ENCODE measurements at regions not wholly inside any gene's neighbourhood (a gene's known extent, or its start where the extent isn't known, plus 50 kb on each side); places are given as distances from the start of the nearest gene placed in this dataset.
"Not testable (repeated sequence)": the region's sequence is repeated elsewhere in the genome, so short reads cannot be mapped to it uniquely, and the experiment has no call there.

GRCh38 chr3:89017531-89017930, 89.9 kb upstream of the EPHA3 start:
- DNase-seq (no peak), FAIRE-seq (no peak)
- H3K27me3 ChIP-seq (ENCODE audit: control insufficient read depth in 3 of 3, insufficient read depth in 3 of 3, low read length in 3 of 3), result no peaks in the 10 kb centered on the region
- peaks cover 0 to 4% of the 10 kb centered on the region in 2 donors for H3K9me3 ChIP-seq (ENCODE audit: control insufficient read depth in 2 of 2, insufficient read depth in 1 of 2, low read depth in 1 of 2, low read length in 1 of 2)
- no peak overlapping the region for H3K4me3 ChIP-seq (ENCODE audit: low read depth in 1 of 3, low read length in 3 of 3)
- H3K4me1 ChIP-seq (ENCODE audit: control insufficient read depth in 3 of 3, insufficient read depth in 2 of 3, low read depth in 1 of 3, low read length in 2 of 3), result no peaks in the 10 kb centered on the region
- H3K36me3 ChIP-seq (ENCODE audit: control insufficient read depth in 3 of 3, insufficient read depth in 2 of 3, low read depth in 1 of 3, low read length in 3 of 3), result no peaks in the 10 kb centered on the region
- 80 to 86% (median 83%) methylated on average over 1 of the region's 1 CpG for WGBS, 3 donors
- H3K27ac ChIP-seq (ENCODE audit: low read depth in 1 of 3, low read length in 2 of 3), result no peak overlapping the region

GRCh38 chr3:89025185-89025584, 82.2 kb upstream of the EPHA3 start:
- Histone ChIP-seq H3K4me1 (ENCODE audit: control insufficient read depth in 3 of 3, insufficient read depth in 2 of 3, low read depth in 1 of 3, low read length in 2 of 3) (no peaks in the 10 kb centered on the region), H3K27ac (ENCODE audit: low read depth in 1 of 3, low read length in 2 of 3) (no peak overlapping the region), H3K36me3 (ENCODE audit: control insufficient read depth in 3 of 3, insufficient read depth in 2 of 3, low read depth in 1 of 3, low read length in 3 of 3) (no peaks in the 10 kb centered on the region), H3K27me3 (ENCODE audit: control insufficient read depth in 3 of 3, insufficient read depth in 3 of 3, low read length in 3 of 3) (no peaks in the 10 kb centered on the region), H3K9me3 (ENCODE audit: control insufficient read depth in 2 of 2, insufficient read depth in 1 of 2, low read depth in 1 of 2, low read length in 1 of 2) (no peaks in the 10 kb centered on the region), H3K4me3 (ENCODE audit: low read depth in 1 of 3, low read length in 3 of 3) (no peak overlapping the region)
- FAIRE-seq (no peak), DNase-seq (no peak)
- 60 to 63% (median 61%) methylated on average over 4 of the region's 4 CpGs for WGBS, 3 donors

DNA sequence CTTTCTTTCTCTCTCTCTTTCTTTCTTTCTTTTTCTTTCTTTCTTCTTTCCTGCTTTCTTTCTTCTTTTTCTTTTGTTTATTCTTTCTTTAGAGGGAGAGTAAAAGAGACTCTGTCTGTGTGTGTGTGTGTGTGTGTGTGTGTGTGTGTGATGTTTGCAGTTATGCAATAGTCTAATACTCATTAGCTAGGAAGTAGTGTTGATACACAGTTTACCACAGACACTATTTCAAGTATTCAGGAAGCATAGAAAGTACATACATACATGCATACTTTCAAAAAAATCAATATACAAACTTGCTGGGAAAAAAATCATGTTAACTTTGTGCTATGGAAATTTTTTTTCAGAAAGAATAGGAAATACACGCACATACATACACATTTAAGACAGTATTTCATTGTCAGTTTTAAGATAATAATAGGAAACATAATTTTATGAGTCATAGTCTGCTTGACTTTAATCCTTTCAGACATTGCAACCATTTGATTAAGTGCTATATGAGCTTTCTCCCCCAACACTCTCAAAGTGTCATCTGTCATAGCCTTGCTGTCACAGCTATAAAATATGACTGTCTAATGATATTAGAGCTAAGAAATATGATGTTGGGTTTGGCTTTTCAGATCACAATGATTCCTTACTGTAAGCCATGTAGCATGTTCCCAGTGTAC, 74.9 kb upstream of the EPHA3 start:
- peaks cover 0 to 5% of the 10 kb centered on the region in 2 donors for H3K9me3 ChIP-seq (ENCODE audit: control insufficient read depth in 2 of 2, insufficient read depth in 1 of 2, low read depth in 1 of 2, low read length in 1 of 2)
- no peaks in the 10 kb centered on the region for H3K27me3 ChIP-seq (ENCODE audit: control insufficient read depth in 3 of 3, insufficient read depth in 3 of 3, low read length in 3 of 3)
- H3K4me3 ChIP-seq (ENCODE audit: low read depth in 1 of 3, low read length in 3 of 3), result no peak overlapping the region
- no peaks in the 10 kb centered on the region for H3K36me3 ChIP-seq (ENCODE audit: control insufficient read depth in 3 of 3, insufficient read depth in 2 of 3, low read depth in 1 of 3, low read length in 3 of 3)
- FAIRE-seq (no peak), DNase-seq (no peak)
- H3K4me1 ChIP-seq (ENCODE audit: control insufficient read depth in 3 of 3, insufficient read depth in 2 of 3, low read depth in 1 of 3, low read length in 2 of 3), result no peaks in the 10 kb centered on the region
- no peak overlapping the region for H3K27ac ChIP-seq (ENCODE audit: low read depth in 1 of 3, low read length in 2 of 3)
- 75 to 85% (median 80%) methylated on average over 1 of the region's 1 CpG for WGBS, 3 donors

- H3K36me3 ChIP-seq (ENCODE audit: control insufficient read depth in 3 of 3, insufficient read depth in 2 of 3, low read depth in 1 of 3, low read length in 3 of 3); DNase-seq; H3K27me3 ChIP-seq (ENCODE audit: control insufficient read depth in 3 of 3, insufficient read depth in 3 of 3, low read length in 3 of 3); H3K27ac ChIP-seq (ENCODE audit: low read depth in 1 of 3, low read length in 2 of 3); H3K4me1 ChIP-seq (ENCODE audit: control insufficient read depth in 3 of 3, insufficient read depth in 2 of 3, low read depth in 1 of 3, low read length in 2 of 3); FAIRE-seq; H3K9me3 ChIP-seq (ENCODE audit: control insufficient read depth in 2 of 2, insufficient read depth in 1 of 2, low read depth in 1 of 2, low read length in 1 of 2); H3K4me3 ChIP-seq (ENCODE audit: low read depth in 1 of 3, low read length in 3 of 3): not testable (repeated sequence)
- WGBS, 3 donors, result 70 to 81% (median 74%) methylated on average over 6 of the region's 6 CpGs
These were observed 72.7 kb upstream of the EPHA3 start for GRCh38 chr3:89034723-89035122.

- Histone ChIP-seq H3K27me3 (ENCODE audit: control insufficient read depth in 3 of 3, insufficient read depth in 3 of 3, low read length in 3 of 3) (no peaks in the 10 kb centered on the region), H3K27ac (ENCODE audit: low read depth in 1 of 3, low read length in 2 of 3) (no peak overlapping the region), H3K4me3 (ENCODE audit: low read depth in 1 of 3, low read length in 3 of 3) (no peak overlapping the region), H3K4me1 (ENCODE audit: control insufficient read depth in 3 of 3, insufficient read depth in 2 of 3, low read depth in 1 of 3, low read length in 2 of 3) (no peaks in the 10 kb centered on the region), H3K36me3 (ENCODE audit: control insufficient read depth in 3 of 3, insufficient read depth in 2 of 3, low read depth in 1 of 3, low read length in 3 of 3) (no peaks in the 10 kb centered on the region), H3K9me3 (ENCODE audit: control insufficient read depth in 2 of 2, insufficient read depth in 1 of 2, low read depth in 1 of 2, low read length in 1 of 2) (peaks cover 0 to 5% of the 10 kb centered on the region in 2 donors)
- DNase-seq (no peak), FAIRE-seq (no peak)
- 8 to 88% (median 40%) methylated on average over 1 of the region's 1 CpG for WGBS, 3 donors
These were observed 68.6 kb upstream of the EPHA3 start for GRCh38 chr3:89038869-89039268.

- H3K4me1 ChIP-seq (ENCODE audit: control insufficient read depth in 3 of 3, insufficient read depth in 2 of 3, low read depth in 1 of 3, low read length in 2 of 3), result no peaks in the 10 kb centered on the region
- H3K36me3 ChIP-seq (ENCODE audit: control insufficient read depth in 3 of 3, insufficient read depth in 2 of 3, low read depth in 1 of 3, low read length in 3 of 3), result no peaks in the 10 kb centered on the region
- no peaks in the 10 kb centered on the region for H3K9me3 ChIP-seq (ENCODE audit: control insufficient read depth in 2 of 2, insufficient read depth in 1 of 2, low read depth in 1 of 2, low read length in 1 of 2)
- WGBS, 3 donors, result 45 to 53% (median 49%) methylated on average over 3 of the region's 3 CpGs
- H3K4me3 ChIP-seq (ENCODE audit: low read depth in 1 of 3, low read length in 3 of 3), result no peak overlapping the region
- H3K27me3 ChIP-seq (ENCODE audit: control insufficient read depth in 3 of 3, insufficient read depth in 3 of 3, low read length in 3 of 3), result no peaks in the 10 kb centered on the region
- no peak overlapping the region for H3K27ac ChIP-seq (ENCODE audit: low read depth in 1 of 3, low read length in 2 of 3)
- FAIRE-seq, result no peak
- DNase-seq, result no peak
These were observed 65.1 kb upstream of the EPHA3 start for GRCh38 chr3:89042236-89042835.

DNA sequence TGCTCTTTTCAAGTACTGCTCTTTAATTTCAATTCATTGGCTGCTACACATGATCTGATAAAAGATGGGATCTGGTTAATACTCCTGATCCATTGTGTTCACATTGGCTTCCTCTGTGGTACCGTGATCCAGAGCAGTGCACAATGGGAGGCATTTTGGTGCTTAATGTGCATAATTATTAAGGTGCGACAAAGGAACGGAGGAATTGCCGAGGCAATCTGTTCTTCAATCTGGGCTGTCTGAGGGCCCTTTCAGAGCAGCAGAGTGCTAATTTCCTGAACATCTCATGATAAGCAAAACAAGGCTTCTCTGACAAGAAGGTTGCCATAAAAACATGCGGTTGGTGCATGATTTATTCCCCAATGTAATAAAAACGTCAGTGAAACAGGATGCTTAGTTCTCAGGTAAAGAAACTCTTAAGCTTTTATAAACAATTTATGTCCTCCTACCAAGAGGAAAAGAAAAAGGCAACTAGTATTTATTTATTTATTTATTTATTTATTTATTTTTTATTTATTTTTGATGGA, 64.0 kb upstream of the EPHA3 start:
- Histone ChIP-seq H3K36me3 (ENCODE audit: control insufficient read depth in 3 of 3, insufficient read depth in 2 of 3, low read depth in 1 of 3, low read length in 3 of 3) (no peaks in the 10 kb centered on the region), H3K27me3 (ENCODE audit: control insufficient read depth in 3 of 3, insufficient read depth in 3 of 3, low read length in 3 of 3) (no peaks in the 10 kb centered on the region), H3K4me3 (ENCODE audit: low read depth in 1 of 3, low read length in 3 of 3) (no peak overlapping the region), H3K9me3 (ENCODE audit: control insufficient read depth in 2 of 2, insufficient read depth in 1 of 2, low read depth in 1 of 2, low read length in 1 of 2) (no peaks in the 10 kb centered on the region), H3K27ac (ENCODE audit: low read depth in 1 of 3, low read length in 2 of 3) (no peak overlapping the region), H3K4me1 (ENCODE audit: control insufficient read depth in 3 of 3, insufficient read depth in 2 of 3, low read depth in 1 of 3, low read length in 2 of 3) (no peaks in the 10 kb centered on the region)
- FAIRE-seq (no peak), DNase-seq (no peak)
- WGBS, 3 donors, result 38 to 47% (median 38%) methylated on average over 6 of the region's 6 CpGs

- WGBS, 3 donors, result 50 to 80% (median 64%) methylated on average over 1 of the region's 1 CpG
- Histone ChIP-seq H3K4me3 (ENCODE audit: low read depth in 1 of 3, low read length in 3 of 3) (no peak overlapping the region), H3K9me3 (ENCODE audit: control insufficient read depth in 2 of 2, insufficient read depth in 1 of 2, low read depth in 1 of 2, low read length in 1 of 2) (no peaks in the 10 kb centered on the region), H3K27me3 (ENCODE audit: control insufficient read depth in 3 of 3, insufficient read depth in 3 of 3, low read length in 3 of 3) (no peaks in the 10 kb centered on the region), H3K27ac (ENCODE audit: low read depth in 1 of 3, low read length in 2 of 3) (no peak overlapping the region), H3K36me3 (ENCODE audit: control insufficient read depth in 3 of 3, insufficient read depth in 2 of 3, low read depth in 1 of 3, low read length in 3 of 3) (no peaks in the 10 kb centered on the region), H3K4me1 (ENCODE audit: control insufficient read depth in 3 of 3, insufficient read depth in 2 of 3, low read depth in 1 of 3, low read length in 2 of 3) (no peaks in the 10 kb centered on the region)
- FAIRE-seq (no peak), DNase-seq (no peak)
These were observed 60.8 kb upstream of the EPHA3 start for GRCh38 chr3:89046661-89047060.

Measured in small intestine (tissue), 7 donors.